ENCODE measurements at regions not wholly inside any gene's neighbourhood (a gene's known extent, or its start where the extent isn't known, plus 50 kb on each side); places are given as distances from the start of the nearest gene placed in this dataset.

GRCh38 chr3:83302091-83302490, 1540.6 kb upstream of the GBE1 start:
- DNase-seq = no peak

DNA sequence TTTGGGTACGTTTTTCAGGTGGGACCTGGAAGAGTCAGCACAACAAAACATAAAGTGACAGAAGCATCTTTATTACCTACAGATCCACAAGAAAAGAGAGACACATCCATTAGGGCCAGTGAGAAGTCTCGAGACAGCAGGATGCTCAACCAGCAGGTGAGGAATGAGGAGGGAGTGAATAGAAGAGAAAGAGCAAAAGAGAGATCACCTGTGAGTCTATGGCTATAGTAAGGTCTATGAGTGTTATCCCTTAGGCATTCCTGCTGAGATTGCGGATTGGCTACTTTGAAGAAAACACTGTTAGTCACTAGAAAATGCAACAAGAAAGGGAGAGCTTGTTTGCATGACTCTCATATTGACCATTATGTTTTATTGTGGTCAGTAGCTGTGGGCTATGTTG, 1556.2 kb upstream of the GBE1 start:
- DNase-seq = no peak

- DNase-seq = no peak
These were observed 1559.3 kb upstream of the GBE1 start for GRCh38 chr3:83320726-83321125.

GRCh38 chr3:83321457-83321856, 1560.0 kb upstream of the GBE1 start:
- DNase-seq = no peak

DNA sequence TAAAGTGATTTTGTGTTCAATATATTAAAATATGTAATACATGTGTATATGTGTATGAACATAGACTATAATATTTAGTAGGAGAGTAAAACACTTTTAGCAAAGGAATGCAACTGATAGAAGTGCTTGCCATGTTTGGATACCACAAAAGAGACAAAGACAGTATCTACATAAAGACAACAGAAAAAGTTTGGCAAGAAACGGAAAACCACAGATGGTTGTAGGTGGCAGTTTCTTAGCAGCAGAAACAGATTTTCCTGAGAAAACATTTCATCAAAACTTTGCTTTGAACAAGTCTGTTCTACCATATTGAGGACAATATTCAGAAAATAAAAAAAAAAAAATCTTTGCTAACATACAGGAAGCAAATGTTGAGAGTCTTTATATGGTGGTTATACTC, 1560.4 kb upstream of the GBE1 start:
- DNase-seq = no peak

DNA sequence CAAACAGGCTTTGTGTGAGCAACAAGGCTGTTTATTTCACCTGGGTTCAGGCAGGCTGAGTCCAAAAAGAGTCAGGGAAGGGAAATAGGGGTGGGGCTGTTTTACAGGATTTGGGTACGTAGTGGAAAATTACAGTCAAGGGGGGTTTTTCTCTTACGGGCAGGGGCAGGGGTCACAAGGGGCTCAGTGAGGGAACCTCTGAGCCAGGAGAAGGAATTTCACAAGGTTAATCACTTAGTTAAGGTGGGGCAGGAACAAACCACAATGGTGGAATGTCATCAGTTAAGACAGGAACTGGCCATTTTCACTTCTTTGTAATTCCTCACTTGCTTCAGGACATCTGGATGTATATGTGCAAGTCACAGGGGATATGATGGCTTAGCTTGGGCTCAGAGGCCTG, 1592.8 kb upstream of the GBE1 start:
- no peak for DNase-seq

DNA sequence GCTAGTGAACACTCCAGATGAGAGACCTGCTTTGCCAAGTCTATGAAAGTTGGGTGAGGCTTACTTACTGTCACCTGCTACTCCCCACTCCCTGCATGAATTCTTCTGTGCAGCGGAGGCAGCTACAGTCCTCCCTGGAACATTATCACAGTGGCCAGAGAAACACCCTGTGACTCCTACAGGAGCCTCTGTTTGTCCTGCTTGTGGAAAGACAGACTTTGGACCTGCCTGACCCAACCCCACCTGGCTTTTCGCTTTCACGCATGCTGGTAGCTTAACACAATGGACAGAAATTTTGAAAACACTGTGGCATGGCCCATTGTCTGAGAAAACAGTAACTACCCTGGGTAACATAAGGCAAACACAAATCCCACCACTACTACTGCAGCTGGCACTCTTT, 1565.5 kb upstream of the CADM2 start:
- DNase-seq = no peak

GRCh38 chr3:83403927-83404326, 1554.9 kb upstream of the CADM2 start:
- no peak for DNase-seq

GRCh38 chr3:83426300-83426699, 1532.5 kb upstream of the CADM2 start:
- DNase-seq = no peak

- DNase-seq = peak; percentile 26
These were observed 1523.8 kb upstream of the CADM2 start for GRCh38 chr3:83434880-83435587.

DNA sequence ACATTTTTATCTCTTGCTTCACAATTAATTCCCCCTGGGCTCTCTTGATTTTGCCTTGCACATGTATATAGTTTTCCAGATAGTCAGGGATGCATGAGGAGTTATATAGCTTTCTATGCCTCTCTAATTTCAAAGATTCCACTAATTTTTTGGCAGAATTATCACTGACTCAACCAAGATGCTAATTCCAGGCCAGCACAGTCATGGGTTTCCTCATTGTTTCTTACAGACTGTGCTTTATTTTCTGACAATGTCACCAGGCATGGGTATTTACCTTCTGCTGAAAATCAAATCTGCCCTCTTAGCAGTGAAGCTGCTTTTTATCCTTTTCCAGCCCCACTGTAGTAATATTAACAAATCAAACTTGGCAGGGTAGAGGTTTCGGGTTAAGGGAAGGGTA, 1520.6 kb upstream of the CADM2 start:
- DNase-seq = no peak

DNA sequence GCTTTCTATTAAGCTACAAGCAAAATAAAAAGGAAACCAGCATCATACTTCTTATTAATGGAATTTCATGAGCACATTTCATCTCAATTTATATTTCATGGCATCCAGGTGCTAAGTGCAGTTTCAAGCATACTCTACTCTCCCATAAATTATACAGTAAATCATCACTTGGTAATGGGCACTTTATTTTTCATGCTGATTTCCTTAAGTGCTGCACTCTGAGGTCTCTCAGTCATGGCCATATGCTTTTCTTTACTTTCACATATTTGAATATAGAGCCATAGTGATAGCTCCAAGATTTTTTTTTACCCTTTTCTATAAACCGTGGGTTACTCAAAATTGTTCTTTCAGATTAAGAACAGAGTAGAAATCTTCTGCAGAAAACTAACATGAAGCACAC, 1505.7 kb upstream of the CADM2 start:
- no peak for DNase-seq

DNA sequence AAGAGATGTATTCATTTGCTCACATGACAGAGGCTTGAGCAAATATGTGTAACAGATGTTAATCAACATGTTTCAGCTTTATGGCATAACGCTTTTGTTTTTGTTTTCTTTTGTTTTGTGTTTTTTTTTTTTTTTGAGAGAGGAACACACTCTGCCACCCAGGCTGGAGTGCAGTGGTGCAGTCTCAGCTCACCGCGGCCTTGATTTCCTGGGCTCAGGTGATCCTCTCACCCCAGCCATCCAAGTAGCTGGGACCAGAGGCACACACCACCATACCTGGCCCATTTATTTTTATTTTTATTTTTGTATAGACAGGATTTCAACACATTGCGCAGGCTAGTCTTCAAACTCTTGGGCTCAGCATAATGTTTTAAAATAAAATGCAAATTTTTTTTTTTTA, 1504.4 kb upstream of the CADM2 start:
- DNase-seq = no peak

GRCh38 chr3:83457551-83457950, 1501.2 kb upstream of the CADM2 start:
- DNase-seq = no peak

DNA sequence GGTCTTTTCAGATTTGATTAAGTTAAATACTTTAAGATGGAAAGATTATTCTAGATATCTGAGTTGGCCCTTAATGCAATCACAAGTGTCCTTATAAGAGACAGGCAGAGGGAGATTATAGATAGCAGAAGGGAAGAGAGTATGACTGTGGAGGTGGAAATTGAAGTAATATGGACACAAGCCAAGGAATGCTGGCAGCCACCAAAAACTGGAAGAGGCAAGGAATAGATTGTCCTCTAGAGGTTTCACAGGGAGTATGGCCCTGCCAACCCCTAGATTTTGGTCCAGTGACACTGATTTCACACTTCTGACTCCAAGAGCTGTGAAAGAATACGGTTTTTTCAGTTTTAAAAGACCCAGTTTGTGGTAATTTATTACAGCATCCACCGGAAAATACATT, 1498.7 kb upstream of the CADM2 start:
- no peak for DNase-seq

DNA sequence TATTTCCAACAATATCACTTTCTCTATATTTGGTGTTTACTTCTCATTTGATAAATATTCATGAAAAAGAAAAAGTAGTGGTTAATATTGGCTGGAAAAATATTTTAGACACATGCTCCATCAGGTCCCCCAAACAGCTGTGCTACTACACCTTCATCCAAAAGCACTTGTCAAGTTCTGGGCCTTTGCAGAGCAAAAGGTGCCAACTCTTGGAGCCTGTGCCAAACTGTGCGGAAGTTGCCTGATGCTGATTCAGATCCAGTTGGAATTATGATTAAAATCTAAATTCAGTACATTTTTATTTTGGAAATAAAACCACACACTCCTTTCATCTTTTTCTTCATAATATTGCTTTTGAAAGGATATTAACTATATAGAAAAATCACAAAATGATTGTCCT, 1497.4 kb upstream of the CADM2 start:
- DNase-seq = no peak

- no peak for DNase-seq
These were observed 1481.2 kb upstream of the CADM2 start for GRCh38 chr3:83477563-83477962.

DNA sequence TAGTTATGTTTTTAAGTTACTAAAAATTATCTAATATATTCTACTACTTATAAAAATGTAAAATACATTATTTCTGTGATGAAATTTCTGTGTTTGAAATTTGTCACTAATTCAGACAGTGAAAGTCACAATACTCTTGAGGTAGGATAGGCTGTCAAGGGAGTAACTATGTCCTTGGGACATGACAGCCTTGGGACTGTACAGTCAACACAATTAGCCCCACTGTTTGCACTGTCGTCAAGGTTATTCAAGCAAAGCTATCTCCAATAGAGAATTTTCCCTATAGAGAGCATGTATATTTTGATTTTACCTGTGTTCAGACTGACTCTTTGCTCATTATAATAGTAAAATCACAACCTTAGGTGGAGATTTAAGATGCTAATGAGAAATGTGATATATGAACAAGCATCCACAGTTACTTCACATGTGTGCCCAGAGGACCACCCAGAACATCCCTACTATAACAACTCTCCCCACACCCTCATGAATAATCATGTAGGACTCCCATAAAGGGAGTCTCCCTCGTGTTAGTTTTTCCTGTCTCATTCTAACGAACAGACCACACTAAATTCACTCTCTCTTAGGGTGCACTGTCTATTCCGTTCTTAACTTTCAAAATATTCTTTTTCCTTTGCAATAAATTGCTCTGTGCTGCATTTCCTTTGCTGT, 1476.3 kb upstream of the CADM2 start:
- DNase-seq = no peak

GRCh38 chr3:83496462-83496861, 1462.3 kb upstream of the CADM2 start:
- no peak for DNase-seq

- DNase-seq = no peak
These were observed 1460.3 kb upstream of the CADM2 start for GRCh38 chr3:83498361-83499016.

GRCh38 chr3:83500422-83500821, 1458.4 kb upstream of the CADM2 start:
- DNase-seq = peak; percentile 2

GRCh38 chr3:83500931-83501330, 1457.9 kb upstream of the CADM2 start:
- no peak for DNase-seq

DNA sequence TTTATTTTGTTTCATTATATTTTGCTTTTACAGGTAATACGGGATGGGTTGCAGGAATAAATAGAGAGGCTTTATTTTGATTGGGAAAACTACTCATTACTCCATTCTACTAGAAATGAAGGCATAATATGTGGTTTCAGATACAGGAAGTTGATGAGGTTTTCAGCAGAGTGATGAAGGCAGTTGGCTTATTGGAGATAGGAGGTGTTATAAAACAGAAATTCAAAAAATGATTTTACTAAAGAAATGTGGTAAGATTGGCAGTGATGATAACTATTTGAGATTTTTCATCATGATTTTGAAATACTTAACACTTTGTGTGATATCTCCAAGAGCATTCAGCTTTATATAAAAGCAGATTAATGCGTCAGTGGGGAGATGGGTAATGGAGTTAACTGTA, 1445.7 kb upstream of the CADM2 start:
- DNase-seq = no peak

- no peak for DNase-seq
These were observed 1445.1 kb upstream of the CADM2 start for GRCh38 chr3:83513677-83514076.
